ENCODE measurements at regions not wholly inside any gene's neighbourhood (a gene's known extent, or its start where the extent isn't known, plus 50 kb on each side); places are given as distances from the start of the nearest gene placed in this dataset.
"Not testable (repeated sequence)": the region's sequence is repeated elsewhere in the genome, so short reads cannot be mapped to it uniquely, and the experiment has no call there.

- H3K4me3 ChIP-seq (ENCODE audit: extremely low read depth, insufficient read depth, low read length, poor library complexity, severe bottlenecking); H3K27ac ChIP-seq (ENCODE audit: low read depth, low read length, severe bottlenecking); H3K4me1 ChIP-seq (ENCODE audit: control insufficient read depth, insufficient read depth, low read length, poor library complexity, severe bottlenecking); H3K9me3 ChIP-seq (ENCODE audit: control insufficient read depth, low read length); H3K36me3 ChIP-seq (ENCODE audit: control insufficient read depth, insufficient read depth, low read length): not testable (repeated sequence)
- 76 to 84% methylated on average over 5 of the region's 11 CpGs for WGBS, 2 experiments (ENCODE audit: insufficient coverage in 2 of 2)
Measured at GRCh38 chr2:5629510-5629909, 62.7 kb upstream of the SOX11 start.

- not testable (repeated sequence) for H3K27ac ChIP-seq (ENCODE audit: low read depth, low read length, severe bottlenecking); H3K4me3 ChIP-seq (ENCODE audit: extremely low read depth, insufficient read depth, low read length, poor library complexity, severe bottlenecking); H3K9me3 ChIP-seq (ENCODE audit: control insufficient read depth, low read length); H3K4me1 ChIP-seq (ENCODE audit: control insufficient read depth, insufficient read depth, low read length, poor library complexity, severe bottlenecking); H3K36me3 ChIP-seq (ENCODE audit: control insufficient read depth, insufficient read depth, low read length)
- WGBS, 2 experiments (ENCODE audit: insufficient coverage in 2 of 2): 80% methylated on average over 2 of the region's 2 CpGs; no CpG with 5 or more reads in 1 of the 2 experiments
Measured at GRCh38 chr2:5637051-5637450, 55.1 kb upstream of the SOX11 start.
